ENCODE measurements at regions not wholly inside any gene's neighbourhood (a gene's known extent, or its start where the extent isn't known, plus 50 kb on each side); places are given as distances from the start of the nearest gene placed in this dataset.
A peak's percentile ranks its signal among the peaks of the same experiment; 100 is the strongest.

- no peak for DNase-seq
These were observed 101.9 kb upstream of the CACNA2D3 start for GRCh38 chr3:54020436-54020835.

- no peak for DNase-seq
These were observed 108.3 kb upstream of the CACNA2D3 start for GRCh38 chr3:54014067-54014466.

- no peak for DNase-seq
These were observed 113.6 kb upstream of the CACNA2D3 start for GRCh38 chr3:54008744-54009143.

GRCh38 chr3:54008099-54008498 lies 114.3 kb upstream of the CACNA2D3 start:
- DNase-seq: no peak

- no peak for DNase-seq
These were observed 112.7 kb upstream of the SELENOK start for GRCh38 chr3:54004335-54004734.

- DNase-seq: no peak
These were observed 111.5 kb upstream of the SELENOK start for GRCh38 chr3:54003136-54003535.

- DNase-seq: no peak
These were observed 108.1 kb upstream of the SELENOK start for GRCh38 chr3:53999725-54000124.

GRCh38 chr3:53998980-53999379 lies 107.3 kb upstream of the SELENOK start:
- DNase-seq: no peak

GRCh38 chr3:53997476-53997875 lies 105.8 kb upstream of the SELENOK start:
- no peak for DNase-seq

- no peak for DNase-seq
These were observed 104.6 kb upstream of the SELENOK start for GRCh38 chr3:53996141-53996874.

- DNase-seq: no peak
These were observed 103.4 kb upstream of the SELENOK start for GRCh38 chr3:53994986-53995603.

- DNase-seq: no peak
These were observed 99.6 kb upstream of the SELENOK start for GRCh38 chr3:53991240-53991639.

- DNase-seq: no peak
These were observed 98.3 kb upstream of the SELENOK start for GRCh38 chr3:53989946-53990345.

- no peak for DNase-seq
These were observed 97.8 kb upstream of the SELENOK start for GRCh38 chr3:53989451-53989850.

GRCh38 chr3:53978386-53978785 lies 86.7 kb upstream of the SELENOK start:
- DNase-seq: no peak

- no peak for DNase-seq
These were observed 83.7 kb upstream of the SELENOK start for GRCh38 chr3:53975382-53975781.

GRCh38 chr3:53974324-53974723 lies 82.7 kb upstream of the SELENOK start:
- no peak for DNase-seq

GRCh38 chr3:53973905-53974304 lies 82.2 kb upstream of the SELENOK start:
- DNase-seq: no peak

GRCh38 chr3:53970661-53971060 lies 79.0 kb upstream of the SELENOK start:
- DNase-seq: no peak

GRCh38 chr3:53969086-53969485 lies 77.4 kb upstream of the SELENOK start:
- DNase-seq: no peak

GRCh38 chr3:53965291-53965690 lies 73.6 kb upstream of the SELENOK start:
- no peak for DNase-seq

- no peak for DNase-seq
These were observed 66.2 kb upstream of the SELENOK start for GRCh38 chr3:53957831-53958230.

- DNase-seq: no peak
These were observed 64.9 kb upstream of the SELENOK start for GRCh38 chr3:53956586-53956985.

GRCh38 chr3:53949541-53949940 lies 57.9 kb upstream of the SELENOK start:
- DNase-seq: peak; percentile 84

- no peak for DNase-seq
These were observed 56.5 kb upstream of the SELENOK start for GRCh38 chr3:53948174-53948573.

Measured in NCI-H345 (cell line).